Smooth muscle cell (in vitro differentiated cells): ENCODE measurements at regions not wholly inside any gene's neighbourhood (a gene's known extent, or its start where the extent isn't known, plus 50 kb on each side); places are given as distances from the start of the nearest gene placed in this dataset.

Source experiments
- DNase-seq: peaks from one replicate; lab custom pipeline; 2025; ENCODE audit not compliant: unreplicated experiment; lab: John Stamatoyannopoulos, UW
- H2AFZ ChIP-seq: fragments of 200-600 bp; sonication (generic); 2 replicates; pipeline ENCODE4 v1.6.0; 2016; ENCODE audit warnings: antibody characterized with exemption, low read depth, mild to moderate bottlenecking
- H3F3A ChIP-seq: fragments of 200-600 bp; sonication (generic); 2 replicates; pipeline ENCODE4 v1.6.0; 2017; ENCODE audit warnings: antibody characterized with exemption, low read depth
- H3K27ac ChIP-seq: fragments of 200-600 bp; sonication (generic); 2 replicates; pipeline ENCODE4 v1.5.1; 2016; ENCODE audit warnings: low read depth, mild to moderate bottlenecking
- H3K27me3 ChIP-seq: fragments of 200-600 bp; sonication (generic); 2 replicates; pipeline ENCODE4 v1.6.1; 2016; ENCODE audit warnings: low read depth, mild to moderate bottlenecking
- H3K36me3 ChIP-seq: fragments of 200-600 bp; sonication (generic); 2 replicates; pipeline ENCODE4 v1.5.1; 2016; ENCODE audit warnings: low read depth
- H3K4me1 ChIP-seq: fragments of 200-600 bp; sonication (generic); 2 replicates; pipeline ENCODE4 v1.5.1; 2016; ENCODE audit warnings: low read depth
- H3K4me2 ChIP-seq: fragments of 200-600 bp; sonication (generic); 2 replicates; pipeline ENCODE4 v1.6.0; 2016; ENCODE audit warnings: mild to moderate bottlenecking
- H3K4me3 ChIP-seq: fragments of 200-600 bp; sonication (generic); 2 replicates; pipeline ENCODE4 v1.5.1; 2016; ENCODE audit warnings: mild to moderate bottlenecking
- H3K79me2 ChIP-seq: fragments of 200-600 bp; sonication (generic); 2 replicates; pipeline ENCODE4 v1.6.0; 2016; ENCODE audit warnings: low read depth, mild to moderate bottlenecking
- H3K9ac ChIP-seq: fragments of 200-600 bp; sonication (generic); 2 replicates; pipeline ENCODE4 v1.6.0; 2016; ENCODE audit warnings: low read depth
- H3K9me3 ChIP-seq: fragments of 200-600 bp; sonication (generic); replicated peaks from 2 replicates; pipeline ENCODE4 v1.5.1; 2016; ENCODE audit warnings: low read depth
- H4K20me1 ChIP-seq: fragments of 200-600 bp; sonication (generic); 2 replicates; pipeline ENCODE4 v1.6.0; 2016; ENCODE audit warnings: low read depth
- CTCF ChIP-seq: fragments of 200-600 bp; sonication (generic); IDR thresholded peaks from 2 replicates; pipeline ENCODE4 v1.5.1; 2017; ENCODE audit warnings: borderline replicate concordance, mild to moderate bottlenecking, antibody characterized with exemption; ENCODE audit not compliant: insufficient read depth, poor library complexity, severe bottlenecking
- WGBS: methylation state at CpG from one replicate; pipeline ENCODE4 v1.1.7; 2016; ENCODE audit warnings: low lambda C conversion rate; 5-methylcytosine and 5-hydroxymethylcytosine counted together

GRCh38 chr13:106835477-106835876 is 267.5 kb upstream of the ARGLU1 start:
- WGBS, result 67% methylated on average over 1 of the region's 1 CpG
- H3K79me2 ChIP-seq, result no peaks in the 10 kb centered on the region
- no peaks in the 10 kb centered on the region for H3K27me3 ChIP-seq

GRCh38 chr13:106821979-106822378 is 254.0 kb upstream of the ARGLU1 start:
- Histone ChIP-seq H2AFZ (no peak overlapping the region), H3K4me2 (no peak overlapping the region), H3K4me1 (no peaks in the 10 kb centered on the region), H3K27me3 (no peaks in the 10 kb centered on the region), H4K20me1 (no peaks in the 10 kb centered on the region), H3K36me3 (no peaks in the 10 kb centered on the region), H3K9ac (no peak overlapping the region), H3K9me3 (no peaks in the 10 kb centered on the region), H3K27ac (no peak overlapping the region), H3K4me3 (no peak overlapping the region), H3K79me2 (no peaks in the 10 kb centered on the region), H3F3A (no peaks in the 10 kb centered on the region)
- 88% methylated on average over 8 of the region's 8 CpGs for WGBS
- DNase-seq, result no peak
- no peak for TF ChIP-seq CTCF

More at GRCh38 chr13:106835477-106835876, 267.5 kb upstream of the ARGLU1 start:
- H3K4me1 ChIP-seq, result peaks cover 13% of the 10 kb centered on the region
- no peaks in the 10 kb centered on the region for H3K36me3 ChIP-seq
- no peak overlapping the region for H3K4me2 ChIP-seq
- H3K27ac ChIP-seq, result no peak overlapping the region
- TF ChIP-seq CTCF, result no peak
- H3K4me3 ChIP-seq, result no peak overlapping the region
- H2AFZ ChIP-seq, result no peak overlapping the region
- DNase-seq, result no peak
- H4K20me1 ChIP-seq, result no peaks in the 10 kb centered on the region
- H3K9me3 ChIP-seq, result no peaks in the 10 kb centered on the region
- no peaks in the 10 kb centered on the region for H3F3A ChIP-seq
- no peak overlapping the region for H3K9ac ChIP-seq

- Histone ChIP-seq H3K9me3 (no peaks in the 10 kb centered on the region), H4K20me1 (no peaks in the 10 kb centered on the region), H3K79me2 (no peaks in the 10 kb centered on the region), H3K4me2 (no peak overlapping the region), H3K4me3 (no peak overlapping the region), H3K9ac (no peak overlapping the region), H2AFZ (no peak overlapping the region), H3K4me1 (peaks cover 7% of the 10 kb centered on the region), H3K27me3 (no peaks in the 10 kb centered on the region), H3F3A (no peaks in the 10 kb centered on the region), H3K27ac (no peak overlapping the region), H3K36me3 (no peaks in the 10 kb centered on the region)
- TF ChIP-seq CTCF, result no peak
- no peak for DNase-seq
- 93% methylated on average over 6 of the region's 6 CpGs for WGBS
Observed at GRCh38 chr13:106819413-106820180, 251.7 kb upstream of the ARGLU1 start.

DNA sequence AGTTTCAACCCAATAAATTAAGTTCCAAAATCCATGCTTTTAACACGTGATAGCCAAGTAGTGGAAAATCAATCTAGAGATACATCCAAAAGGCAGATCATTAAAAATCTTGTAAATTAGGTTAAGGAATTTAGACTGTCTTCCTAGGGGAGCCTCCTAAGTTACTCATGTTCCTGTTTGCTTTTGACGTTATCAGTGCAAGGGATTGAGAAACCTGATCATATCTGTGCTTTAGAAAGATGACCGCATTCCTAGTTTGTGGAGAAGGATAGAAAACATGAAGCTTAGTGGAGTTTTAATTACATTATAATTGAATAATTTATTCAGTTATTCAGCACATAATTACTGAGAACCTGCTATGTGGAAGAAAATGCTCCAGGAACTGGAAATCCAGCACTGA is 251.0 kb upstream of the ARGLU1 start:
- Histone ChIP-seq H3K4me3 (no peak overlapping the region), H4K20me1 (no peaks in the 10 kb centered on the region), H3K27ac (no peak overlapping the region), H3K79me2 (no peaks in the 10 kb centered on the region), H3K36me3 (no peaks in the 10 kb centered on the region), H2AFZ (no peak overlapping the region), H3K4me1 (peaks cover 7% of the 10 kb centered on the region), H3F3A (no peaks in the 10 kb centered on the region), H3K9ac (no peak overlapping the region), H3K27me3 (no peaks in the 10 kb centered on the region), H3K4me2 (no peak overlapping the region), H3K9me3 (no peaks in the 10 kb centered on the region)
- WGBS, result 69% methylated on average over 3 of the region's 3 CpGs
- TF ChIP-seq CTCF, result no peak
- no peak for DNase-seq
